ENCODE measurements at regions not wholly inside any gene's neighbourhood (a gene's known extent, or its start where the extent isn't known, plus 50 kb on each side); places are given as distances from the start of the nearest gene placed in this dataset.
A peak's percentile ranks its signal among the peaks of the same experiment; 100 is the strongest.

DNA sequence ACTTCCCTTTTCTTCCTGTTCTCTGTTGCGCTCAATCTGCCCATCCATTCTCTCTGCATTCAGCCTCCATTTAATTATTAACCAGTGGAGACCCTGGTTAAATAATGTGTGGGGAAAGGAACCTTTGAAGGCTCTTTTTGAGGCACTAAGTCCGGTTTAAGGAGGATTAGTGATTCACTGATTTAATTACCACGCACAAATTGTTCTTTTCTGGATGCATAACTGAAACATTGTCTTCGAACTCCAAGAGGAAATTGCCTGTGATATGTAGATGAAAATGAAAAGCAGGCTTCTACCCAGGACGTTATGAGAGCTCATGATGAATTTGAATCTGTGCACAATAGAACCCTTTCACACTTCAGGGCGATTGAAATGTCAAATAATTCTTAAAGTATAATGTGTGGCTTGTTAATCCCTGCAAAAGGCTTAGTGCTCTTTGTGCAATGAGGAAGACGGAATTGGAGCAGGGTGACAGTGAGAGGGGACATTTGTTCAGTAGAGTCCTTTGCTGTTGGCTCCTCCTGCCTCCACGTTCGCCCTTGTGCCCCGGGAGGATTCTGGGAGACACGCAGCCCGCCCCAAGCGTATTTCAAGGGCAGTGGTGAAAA lies 51.1 kb upstream of the ZNF236 start:
- DNase-seq = no peak

DNA sequence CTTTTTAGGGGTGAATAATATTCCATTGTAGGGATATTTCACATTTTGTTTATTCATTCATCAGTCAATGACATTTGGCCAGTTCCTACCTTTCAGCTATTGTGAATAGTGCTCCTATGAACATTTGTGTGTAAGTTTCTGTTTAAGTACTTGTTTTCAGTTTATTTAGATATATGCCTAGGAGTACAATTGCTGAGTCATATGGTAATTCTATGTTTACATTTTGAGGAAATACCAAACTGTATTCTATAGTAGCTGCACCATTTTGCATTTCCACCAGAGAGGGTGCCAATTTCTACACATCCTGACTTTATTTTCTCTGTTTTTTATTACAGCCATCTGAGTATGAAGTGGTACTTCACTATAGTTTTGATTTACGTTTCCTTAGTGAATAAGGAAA lies 54.4 kb upstream of the ZNF236 start:
- DNase-seq = no peak

GRCh38 chr18:76766429-76766828 lies 55.9 kb upstream of the ZNF236 start:
- DNase-seq = no peak

GRCh38 chr18:76765649-76766048 lies 56.7 kb upstream of the ZNF236 start:
- DNase-seq = no peak

- no peak for DNase-seq
These were observed 58.0 kb upstream of the ZNF236 start for GRCh38 chr18:76764291-76764901.

- DNase-seq = peak; percentile 41
These were observed 63.3 kb upstream of the ZNF236 start for GRCh38 chr18:76759056-76759455.

DNA sequence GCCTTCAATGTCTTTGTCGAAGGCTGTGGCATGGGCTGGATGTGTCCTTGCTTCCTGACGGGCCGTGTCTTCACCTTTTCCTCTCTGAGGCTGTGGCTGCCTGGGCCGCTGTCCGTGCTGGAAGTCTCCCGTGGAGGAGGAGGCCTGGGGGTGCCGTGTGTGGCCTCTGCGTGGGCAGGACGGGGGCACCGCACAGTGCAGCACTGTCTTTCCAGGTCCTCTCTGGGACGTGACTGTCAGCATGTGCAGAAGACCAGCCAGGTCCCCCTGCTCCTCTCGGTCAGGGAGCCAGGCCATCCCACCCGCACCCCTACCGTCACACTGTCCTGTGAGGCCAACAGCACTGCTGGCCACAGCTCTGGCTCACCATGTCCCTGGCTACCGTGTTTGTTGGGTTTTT lies 64.4 kb upstream of the ZNF236 start:
- DNase-seq = no peak

- peak; percentile 61 for DNase-seq
These were observed 65.0 kb upstream of the ZNF236 start for GRCh38 chr18:76757335-76757734.

- DNase-seq = peak; percentile 9
These were observed 65.7 kb upstream of the ZNF236 start for GRCh38 chr18:76756531-76757253.

DNA sequence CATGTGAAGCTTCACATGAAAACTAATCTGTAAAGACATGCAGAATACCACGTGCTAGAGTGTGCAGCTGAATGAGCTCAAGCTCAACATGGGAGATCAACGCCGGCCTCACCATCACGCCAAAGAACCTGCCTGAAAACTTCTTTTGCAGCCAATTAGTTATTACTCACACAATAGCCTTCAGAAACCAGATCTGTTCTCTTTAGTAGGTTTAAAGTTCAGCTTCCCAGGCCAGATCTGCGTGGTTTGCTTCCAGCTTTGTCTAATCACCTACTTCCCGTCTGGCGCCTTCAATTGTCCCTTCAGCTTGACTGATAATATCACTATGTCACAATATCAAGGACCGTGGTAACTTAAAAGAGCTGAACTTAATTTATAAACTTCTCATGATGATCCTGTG lies 68.0 kb upstream of the ZNF236 start:
- no peak for DNase-seq

- DNase-seq = no peak
These were observed 70.0 kb upstream of the ZNF236 start for GRCh38 chr18:76752400-76752799.

GRCh38 chr18:76750917-76751890 lies 71.2 kb upstream of the ZNF236 start:
- DNase-seq = no peak

DNA sequence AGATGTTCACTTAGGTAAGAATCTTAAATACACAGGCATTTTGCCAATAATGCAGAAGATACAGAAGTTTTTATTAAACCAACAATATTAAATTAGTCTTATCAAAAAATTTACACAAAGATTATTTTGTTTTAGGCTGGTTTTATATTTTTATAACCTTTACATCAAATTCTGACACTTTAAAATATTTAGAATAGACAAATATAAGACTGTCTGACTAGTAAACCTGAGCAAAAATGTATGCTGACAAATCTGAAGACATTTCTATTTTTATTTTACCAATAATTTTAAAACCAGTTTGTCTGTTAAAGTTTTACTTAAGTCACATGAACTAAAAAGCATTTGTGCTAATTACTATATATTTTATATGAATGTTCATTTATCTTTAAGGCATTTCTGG lies 72.1 kb upstream of the ZNF236 start:
- no peak for DNase-seq

DNA sequence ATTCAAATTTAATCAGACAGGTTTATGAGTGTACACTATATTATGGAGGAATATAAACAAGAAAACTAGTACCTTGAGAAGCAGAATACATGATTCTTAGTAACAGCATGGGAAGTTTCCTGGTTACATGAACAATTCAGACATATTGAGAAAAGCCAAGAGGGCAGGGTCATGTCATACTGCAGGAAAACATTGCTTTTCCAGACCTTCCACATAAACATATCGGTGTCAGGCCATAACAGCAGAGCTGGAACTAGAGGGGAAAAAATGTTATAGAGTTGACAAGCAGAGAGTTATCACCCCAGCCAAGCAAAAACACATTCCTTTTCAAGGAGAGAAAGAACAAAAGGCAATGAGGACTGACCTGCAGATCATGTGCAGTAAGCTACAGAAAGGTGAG lies 74.7 kb upstream of the ZNF236 start:
- DNase-seq = no peak

- no peak for DNase-seq
These were observed 81.0 kb upstream of the ZNF236 start for GRCh38 chr18:76741346-76741745.

GRCh38 chr18:76736309-76736708 lies 86.0 kb upstream of the ZNF236 start:
- DNase-seq = no peak

DNA sequence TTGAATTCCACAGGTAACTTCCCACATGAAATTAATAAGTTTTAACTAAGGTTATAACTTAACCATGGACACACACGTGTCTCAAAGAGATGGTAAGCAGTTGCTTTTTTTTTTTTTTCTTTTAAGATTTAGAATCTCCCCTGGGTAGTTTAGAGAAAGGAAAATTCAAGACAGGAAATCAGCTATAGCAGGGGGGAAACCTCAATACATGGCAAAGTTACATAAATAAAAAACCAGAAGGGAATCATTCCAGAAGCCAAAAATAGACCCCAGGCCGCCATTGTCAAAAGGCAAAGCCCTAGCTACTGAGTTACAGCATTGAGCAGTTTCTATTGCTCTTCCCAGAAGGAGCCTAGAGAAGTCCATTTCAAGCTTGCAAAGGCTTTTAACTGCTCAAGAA lies 91.5 kb upstream of the ZNF236 start:
- DNase-seq = no peak

GRCh38 chr18:76727589-76727988 lies 94.8 kb upstream of the ZNF236 start:
- DNase-seq = no peak

GRCh38 chr18:76725445-76725844 lies 96.9 kb upstream of the ZNF236 start:
- DNase-seq = no peak

DNA sequence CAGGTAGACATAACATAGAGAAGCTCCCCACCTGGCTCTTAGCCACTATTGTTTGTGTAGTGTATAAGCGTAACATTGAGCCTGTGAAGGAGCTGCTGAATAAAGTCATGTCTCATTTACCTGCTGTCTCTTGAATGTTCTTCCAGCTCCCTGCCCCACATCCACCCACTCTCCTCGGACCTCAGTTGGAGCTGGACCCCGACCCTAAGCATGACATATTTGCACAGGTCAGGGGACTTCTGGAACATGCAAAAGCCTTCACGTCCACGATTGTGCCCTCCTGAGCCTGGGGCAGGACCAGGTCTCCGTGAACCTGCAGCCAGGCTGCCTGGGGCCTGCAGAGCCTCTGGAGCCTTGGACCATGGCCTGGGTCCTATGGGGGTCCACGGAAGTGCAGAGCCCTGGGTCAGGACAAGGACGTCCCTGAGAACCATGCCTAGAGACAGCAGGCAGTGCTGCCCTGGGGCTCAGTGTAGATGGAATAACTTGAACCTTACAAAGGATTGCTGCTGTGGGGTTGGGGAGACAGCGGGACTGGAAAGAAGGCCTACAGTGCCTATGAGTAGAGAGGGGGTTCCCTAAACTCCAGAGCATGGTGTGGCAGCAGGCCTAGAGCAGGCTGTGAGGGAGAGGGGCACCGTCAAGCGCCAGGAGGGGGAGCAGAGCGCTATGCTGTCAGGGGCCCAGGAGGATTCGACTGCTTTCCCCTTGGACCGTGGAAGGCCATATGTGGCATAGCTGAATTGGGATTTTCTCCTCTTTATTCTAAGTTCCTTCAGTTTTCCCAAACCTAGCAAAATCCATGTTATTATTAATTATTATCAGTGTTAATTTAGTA lies 99.9 kb upstream of the ZNF236 start:
- no peak for DNase-seq
